Epithelial cell of esophagus (primary cell): ENCODE measurements at regions not wholly inside any gene's neighbourhood (a gene's known extent, or its start where the extent isn't known, plus 50 kb on each side); places are given as distances from the start of the nearest gene placed in this dataset.

ENCODE experiments used
- DNase-seq: peaks from one replicate; pipeline ENCODE4 v3.0.0; 2010; ENCODE audit warnings: low read depth
- H3K4me3 ChIP-seq: 2 replicates; pipeline ENCODE4 v1.5.1; 2011; ENCODE audit warnings: mild to moderate bottlenecking, low read length, control low read depth
- CTCF ChIP-seq: IDR thresholded peaks from 2 replicates; pipeline ENCODE4 v1.5.1; 2011; ENCODE audit warnings: low read depth, mild to moderate bottlenecking, low read length, control low read depth, inconsistent platforms; ENCODE audit not compliant: insufficient read depth; ENCODE audit errors: missing control alignments

GRCh38 chr13:104160536-104160935 lies 1094.3 kb upstream of the SLC10A2 start:
- H3K4me3 ChIP-seq, result no peak overlapping the region
- no peak for TF ChIP-seq CTCF
- DNase-seq, result no peak

GRCh38 chr13:104143760-104144416 lies 1077.7 kb upstream of the SLC10A2 start:
- DNase-seq, result no peak
- TF ChIP-seq CTCF, result no peak
- H3K4me3 ChIP-seq, result no peak overlapping the region

GRCh38 chr13:104140552-104140951 lies 1074.3 kb upstream of the SLC10A2 start:
- TF ChIP-seq CTCF, result no peak
- peak; percentile 52 for DNase-seq
- H3K4me3 ChIP-seq, result no peak overlapping the region

- no peak for DNase-seq
- H3K4me3 ChIP-seq, result no peak overlapping the region
- no peak for TF ChIP-seq CTCF
These were observed 1071.2 kb upstream of the SLC10A2 start for GRCh38 chr13:104137416-104137815.

- no peak overlapping the region for H3K4me3 ChIP-seq
- no peak for TF ChIP-seq CTCF
These were observed 1066.6 kb upstream of the SLC10A2 start for GRCh38 chr13:104132849-104133248.

GRCh38 chr13:104114101-104114500 lies 1047.9 kb upstream of the SLC10A2 start:
- DNase-seq, result no peak
- no peak overlapping the region for H3K4me3 ChIP-seq
- no peak for TF ChIP-seq CTCF

More at GRCh38 chr13:104132849-104133248, 1066.6 kb upstream of the SLC10A2 start:
- no peak for DNase-seq

GRCh38 chr13:104111031-104111430 lies 1044.8 kb upstream of the SLC10A2 start:
- H3K4me3 ChIP-seq, result no peak overlapping the region
- no peak for DNase-seq
- TF ChIP-seq CTCF, result no peak
